Upper lobe of right lung (tissue), 1 donor: ENCODE measurements at regions not wholly inside any gene's neighbourhood (a gene's known extent, or its start where the extent isn't known, plus 50 kb on each side); places are given as distances from the start of the nearest gene placed in this dataset.

ENCODE experiments used
- ATAC-seq: fragments of 200-7000 bp; cut with Tn5 transposase; one replicate; pipeline ENCODE4 v1.9.1; 2020; ENCODE audit warnings: mild to moderate bottlenecking, moderate library complexity
- DNase-seq: peaks from one replicate; pipeline ENCODE4 v3.0.0-alpha.2; 2020
- H3K27ac ChIP-seq: fragments of 200-600 bp; one replicate; pipeline ENCODE4 v1.8.0; 2022
- H3K27me3 ChIP-seq: fragments of 200-600 bp; one replicate; pipeline ENCODE4 v1.8.0; 2022; ENCODE audit warnings: mild to moderate bottlenecking
- H3K36me3 ChIP-seq: fragments of 200-600 bp; one replicate; pipeline ENCODE4 v1.8.0; 2022
- H3K4me1 ChIP-seq: fragments of 200-600 bp; one replicate; pipeline ENCODE4 v1.8.0; 2022
- H3K4me3 ChIP-seq: fragments of 200-600 bp; one replicate; pipeline ENCODE4 v1.8.0; 2022; ENCODE audit warnings: mild to moderate bottlenecking
- H3K9me3 ChIP-seq: fragments of 200-600 bp; one replicate; pipeline ENCODE4 v1.8.0; 2022
- intact Hi-C: fragments of 100-400 bp; cut with DNase I; formaldehyde crosslinking; loops from one replicate; pipeline ENCODE4 v1.11.0; 2022
- TF ChIP-seq, protein P1 (sequence below): fragments of 200-600 bp; IDR thresholded peaks from one replicate; pipeline ENCODE4 v1.8.0; 2022; ENCODE audit warnings: antibody characterized with exemption
- donor health status: DM: no; HTN: yes; CAD: no; lungs with severe emphysema.

DNA sequence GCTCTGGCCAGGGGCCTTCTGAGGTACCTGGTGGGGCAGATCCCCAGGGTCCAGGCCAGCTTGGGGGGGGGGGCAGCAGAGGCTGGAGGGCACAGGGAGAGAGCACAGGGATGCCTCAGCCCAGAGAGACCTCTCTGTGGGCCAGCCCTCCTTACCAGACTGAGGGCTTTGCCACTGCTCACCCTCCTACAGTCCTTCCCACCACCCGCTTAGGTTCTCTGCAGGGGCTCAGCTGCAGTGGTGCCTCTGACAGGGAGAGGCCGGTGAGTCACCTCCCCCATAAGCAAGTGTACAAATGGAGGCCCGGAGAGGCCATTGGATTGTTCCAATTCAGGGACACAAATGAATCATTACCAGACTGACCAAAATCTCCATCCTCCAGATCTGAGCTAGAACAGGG lies 68.1 kb upstream of the LMO1 start:
- no peaks in the 10 kb centered on the region for H3K27me3 ChIP-seq
- peaks cover 6% of the 10 kb centered on the region for H3K4me1 ChIP-seq
- DNase-seq (no peak), ATAC-seq (no peak)
- intact Hi-C loops = no loop called here
- no peak overlapping the region for H3K27ac ChIP-seq
- H3K9me3 ChIP-seq = no peaks in the 10 kb centered on the region
- no peak overlapping the region for H3K4me3 ChIP-seq
- TF ChIP-seq, protein P1, sequence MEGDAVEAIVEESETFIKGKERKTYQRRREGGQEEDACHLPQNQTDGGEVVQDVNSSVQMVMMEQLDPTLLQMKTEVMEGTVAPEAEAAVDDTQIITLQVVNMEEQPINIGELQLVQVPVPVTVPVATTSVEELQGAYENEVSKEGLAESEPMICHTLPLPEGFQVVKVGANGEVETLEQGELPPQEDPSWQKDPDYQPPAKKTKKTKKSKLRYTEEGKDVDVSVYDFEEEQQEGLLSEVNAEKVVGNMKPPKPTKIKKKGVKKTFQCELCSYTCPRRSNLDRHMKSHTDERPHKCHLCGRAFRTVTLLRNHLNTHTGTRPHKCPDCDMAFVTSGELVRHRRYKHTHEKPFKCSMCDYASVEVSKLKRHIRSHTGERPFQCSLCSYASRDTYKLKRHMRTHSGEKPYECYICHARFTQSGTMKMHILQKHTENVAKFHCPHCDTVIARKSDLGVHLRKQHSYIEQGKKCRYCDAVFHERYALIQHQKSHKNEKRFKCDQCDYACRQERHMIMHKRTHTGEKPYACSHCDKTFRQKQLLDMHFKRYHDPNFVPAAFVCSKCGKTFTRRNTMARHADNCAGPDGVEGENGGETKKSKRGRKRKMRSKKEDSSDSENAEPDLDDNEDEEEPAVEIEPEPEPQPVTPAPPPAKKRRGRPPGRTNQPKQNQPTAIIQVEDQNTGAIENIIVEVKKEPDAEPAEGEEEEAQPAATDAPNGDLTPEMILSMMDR = no peak
- no peaks in the 10 kb centered on the region for H3K36me3 ChIP-seq

DNA sequence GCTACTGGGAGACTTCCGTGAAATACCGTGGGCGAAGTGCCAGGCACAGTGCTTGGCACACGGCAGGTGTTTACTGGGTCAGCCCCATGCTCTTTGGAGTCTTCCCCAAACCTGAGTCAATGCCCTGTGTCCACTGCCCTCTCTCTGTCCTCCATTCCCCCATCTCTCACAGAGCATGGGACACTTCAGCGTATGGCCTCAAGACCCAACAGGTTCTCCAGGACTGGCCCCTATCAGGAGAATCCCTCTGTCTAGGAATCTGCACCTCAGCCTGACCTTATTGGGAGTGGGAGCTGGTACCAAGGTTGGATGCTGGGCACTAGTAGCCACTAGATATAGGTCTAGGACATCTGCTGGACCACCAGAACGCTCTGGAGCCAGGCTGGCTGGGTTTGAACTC lies 67.2 kb upstream of the LMO1 start:
- intact Hi-C loops = no loop called here
- no peak overlapping the region for H3K27ac ChIP-seq
- ATAC-seq = no peak
- H3K9me3 ChIP-seq = no peaks in the 10 kb centered on the region
- TF ChIP-seq, protein P1 = no peak
- no peaks in the 10 kb centered on the region for H3K36me3 ChIP-seq
- H3K27me3 ChIP-seq = no peaks in the 10 kb centered on the region
- H3K4me3 ChIP-seq = no peak overlapping the region
- no peak for DNase-seq
- peaks cover 6% of the 10 kb centered on the region for H3K4me1 ChIP-seq

DNA sequence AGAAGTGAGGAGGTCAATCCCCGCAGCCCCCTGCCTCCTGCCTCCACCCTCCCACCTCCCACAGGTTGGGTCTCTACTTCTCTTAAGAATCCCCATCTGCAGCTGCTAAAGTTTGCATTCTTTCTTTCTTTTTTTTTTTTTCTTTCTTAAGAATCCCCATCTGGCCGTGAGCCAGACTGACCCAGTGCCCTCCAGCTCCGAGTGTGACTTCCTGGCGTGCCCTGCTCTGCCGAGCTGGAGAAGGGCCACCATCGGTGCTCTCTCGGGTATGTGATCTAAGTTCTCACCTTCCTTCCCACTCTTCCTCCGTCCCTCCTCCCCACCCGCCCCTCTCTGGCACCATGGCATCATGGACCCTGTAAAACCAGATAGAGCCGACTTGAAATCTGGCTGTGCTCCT lies 66.7 kb upstream of the LMO1 start:
- Histone ChIP-seq H3K27ac (no peak overlapping the region), H3K36me3 (no peaks in the 10 kb centered on the region), H3K4me1 (peaks cover 6% of the 10 kb centered on the region), H3K9me3 (no peaks in the 10 kb centered on the region), H3K4me3 (no peak overlapping the region), H3K27me3 (no peaks in the 10 kb centered on the region)
- no peak for ATAC-seq
- intact Hi-C loops = no loop called here
- TF ChIP-seq, protein P1 = no peak
- DNase-seq = no peak

DNA sequence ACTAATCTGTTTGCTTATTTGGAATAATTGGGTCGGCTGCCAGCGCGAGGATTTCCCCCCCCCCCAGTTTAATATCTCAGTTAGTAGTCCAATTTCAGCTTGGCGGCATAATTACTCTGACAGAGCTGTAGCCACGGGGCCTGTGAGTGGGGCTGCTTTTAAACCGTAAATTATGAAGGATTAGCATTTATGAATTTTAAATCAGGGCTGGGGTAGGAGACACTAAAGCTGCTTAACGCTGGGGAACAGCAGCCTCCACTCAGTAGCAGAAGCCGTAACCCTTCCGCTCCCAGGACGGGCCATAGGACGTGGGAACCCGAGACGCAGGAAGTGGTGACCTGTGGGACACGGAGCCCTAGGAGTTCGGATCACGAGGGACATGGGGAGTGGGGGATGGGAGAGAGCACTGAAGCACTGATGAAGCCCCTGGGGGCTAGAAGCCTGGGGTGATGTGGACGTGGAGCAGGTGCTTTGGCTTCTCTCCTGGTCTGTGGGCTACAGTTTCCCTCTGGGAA lies 66.2 kb upstream of the LMO1 start:
- H3K27ac ChIP-seq = no peak overlapping the region
- no peaks in the 10 kb centered on the region for H3K36me3 ChIP-seq
- intact Hi-C loops = no loop called here
- H3K27me3 ChIP-seq = no peaks in the 10 kb centered on the region
- H3K9me3 ChIP-seq = no peaks in the 10 kb centered on the region
- DNase-seq (no peak), ATAC-seq (no peak)
- peaks cover 6% of the 10 kb centered on the region for H3K4me1 ChIP-seq
- no peak overlapping the region for H3K4me3 ChIP-seq
- TF ChIP-seq, protein P1 = no peak

DNA sequence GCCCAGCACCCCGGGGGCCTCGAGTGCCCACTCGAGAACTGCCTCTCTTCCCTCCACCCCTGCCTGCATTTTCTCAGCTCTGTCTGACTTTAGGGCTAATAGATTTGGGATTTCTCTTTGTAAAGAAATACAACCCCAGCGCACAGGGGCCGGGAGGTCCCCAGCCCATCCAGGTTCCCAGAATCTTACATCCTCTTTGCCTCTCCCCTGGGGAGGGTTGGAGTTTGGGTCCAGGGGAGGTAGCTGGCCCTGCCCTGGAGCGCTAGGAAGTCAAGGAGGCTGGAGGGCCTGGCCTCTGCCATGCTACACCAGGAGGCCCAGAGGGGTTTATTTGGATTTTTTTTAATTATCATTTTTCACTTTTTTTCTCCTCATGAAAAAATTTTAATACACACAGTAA lies 65.7 kb upstream of the LMO1 start:
- ATAC-seq (no peak), DNase-seq (no peak)
- Histone ChIP-seq H3K27ac (no peak overlapping the region), H3K27me3 (no peaks in the 10 kb centered on the region), H3K36me3 (no peaks in the 10 kb centered on the region), H3K9me3 (no peaks in the 10 kb centered on the region), H3K4me1 (peaks cover 6% of the 10 kb centered on the region), H3K4me3 (no peak overlapping the region)
- TF ChIP-seq, protein P1 = no peak
- intact Hi-C loops = no loop called here

DNA sequence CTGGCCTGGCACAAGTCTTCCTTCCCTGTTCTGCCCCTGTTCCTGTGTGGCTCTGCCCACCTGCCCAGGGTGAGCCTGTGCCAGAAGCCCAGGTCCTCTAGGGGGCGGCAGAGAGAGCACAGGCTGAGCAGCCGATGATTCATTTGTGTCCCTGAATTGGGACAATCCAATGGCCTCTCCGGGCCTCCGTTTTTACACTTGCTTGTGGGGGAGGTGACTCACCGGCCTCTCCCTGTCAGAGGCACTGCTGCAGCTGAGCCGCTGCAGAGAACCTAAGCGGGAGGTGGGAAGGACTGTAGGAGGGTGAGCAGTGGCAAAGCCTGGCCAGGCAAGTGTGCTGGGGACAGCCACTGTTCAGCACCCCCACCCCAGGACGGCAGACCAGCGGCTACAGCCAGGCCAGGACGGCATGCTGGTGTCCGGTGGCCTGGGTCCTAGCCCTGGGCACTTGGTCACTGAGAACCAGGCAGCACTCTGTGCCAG lies 65.2 kb upstream of the LMO1 start:
- no peaks in the 10 kb centered on the region for H3K9me3 ChIP-seq
- intact Hi-C loops = no loop called here
- TF ChIP-seq, protein P1 = peak; percentile 69
- H3K36me3 ChIP-seq = no peaks in the 10 kb centered on the region
- no peak overlapping the region for H3K27ac ChIP-seq
- H3K4me1 ChIP-seq = peaks cover 6% of the 10 kb centered on the region
- no peaks in the 10 kb centered on the region for H3K27me3 ChIP-seq
- ATAC-seq (peak; percentile 91), DNase-seq (peak; percentile 86)
- H3K4me3 ChIP-seq = no peak overlapping the region
